ENCODE measurements at regions not wholly inside any gene's neighbourhood (a gene's known extent, or its start where the extent isn't known, plus 50 kb on each side); places are given as distances from the start of the nearest gene placed in this dataset.

DNA sequence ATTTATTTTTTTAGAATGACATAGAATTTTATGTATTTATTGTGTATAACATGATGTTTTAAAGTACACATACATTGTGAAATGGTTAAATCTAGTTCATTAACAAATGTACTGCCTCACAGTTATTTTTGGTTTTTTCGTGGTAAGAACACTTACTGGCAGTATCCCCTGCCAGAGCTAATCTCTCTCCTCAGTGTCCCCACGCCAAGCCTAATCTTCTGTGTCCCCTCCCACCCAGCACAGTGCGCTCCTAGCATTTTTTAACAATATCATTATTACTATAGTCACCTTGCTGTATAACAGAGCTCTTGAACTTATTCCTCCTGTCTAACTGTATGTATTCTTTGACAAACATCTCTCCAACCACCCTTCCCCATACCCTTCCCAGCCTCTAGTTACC is 333.2 kb downstream of the GABRB3 start:
- no peak for ATAC-seq
- ChIA-PET POLR2A (no interaction called here), RAD21 (ENCODE audit: low non-redundant PET in 1 of 2, low total read pairs in 2 of 2, uncharacterized antibody in 2 of 2, unreplicated experiment in 2 of 2) (no interaction called here), CTCF (no interaction called here)
- H3K9me2 ChIP-seq (ENCODE audit: insufficient read depth), result no peaks in the 10 kb centered on the region
- no TSS peak for BruUV-seq (replicated peaks)
- H3K36me3 ChIP-seq (ENCODE audit: control insufficient read depth in 1 of 2, insufficient read depth in 2 of 2, low read length in 2 of 2), result no peaks in the 10 kb centered on the region
- no peak overlapping the region for H3K4me2 ChIP-seq (ENCODE audit: low read length)
- no peak overlapping the region for H3K4me3 ChIP-seq (replicated peaks in 1 of 2; ENCODE audit: low read depth in 1 of 2, low read length in 2 of 2)
- H3K27ac ChIP-seq (ENCODE audit: low read depth, low read length), result no peak overlapping the region
- no peaks in the 10 kb centered on the region for H3K27me3 ChIP-seq (ENCODE audit: insufficient read depth, low read length)
- peaks cover 16 to 64% of the 10 kb centered on the region in 2 experiments; a peak in 3 of 4 replicates for H3K9me3 ChIP-seq (ENCODE audit: control insufficient read depth in 1 of 2, insufficient read depth in 1 of 2, low read depth in 1 of 2, low read length in 2 of 2)
- no peak for DNase-seq (ENCODE audit: low read depth, low spot score)
- no peaks in the 10 kb centered on the region for H4K20me1 ChIP-seq (ENCODE audit: insufficient read depth)
- TF ChIP-seq YY1 (IDR thresholded peaks at IDR 0.05; ENCODE audit: extremely low read depth, insufficient replicate concordance, low read depth, low read length) (no peak), TCF7L2 (IDR thresholded peaks at IDR 0.05; ENCODE audit: borderline replicate concordance, extremely low read depth, insufficient read depth, insufficient read length) (no peak), POLR2AphosphoS5 (IDR thresholded peaks at IDR 0.05; ENCODE audit: low read depth, low read length) (no peak), EGR1 (IDR thresholded peaks at IDR 0.05; ENCODE audit: low read depth) (no peak), ZNF274 (IDR thresholded peaks at IDR 0.05; ENCODE audit: low read depth, low read length) (no peak), SP1 (IDR thresholded peaks at IDR 0.05; ENCODE audit: low read depth) (no peak), CBX3 (IDR thresholded peaks at IDR 0.05; ENCODE audit: low read depth) (no peak), EZH2 (IDR thresholded peaks at IDR 0.05) (no peak), EZH2phosphoT487 (IDR thresholded peaks at IDR 0.05; ENCODE audit: borderline replicate concordance) (no peak), ZFX (IDR thresholded peaks at IDR 0.05) (no peak)
- TF ChIP-seq, protein P1, sequence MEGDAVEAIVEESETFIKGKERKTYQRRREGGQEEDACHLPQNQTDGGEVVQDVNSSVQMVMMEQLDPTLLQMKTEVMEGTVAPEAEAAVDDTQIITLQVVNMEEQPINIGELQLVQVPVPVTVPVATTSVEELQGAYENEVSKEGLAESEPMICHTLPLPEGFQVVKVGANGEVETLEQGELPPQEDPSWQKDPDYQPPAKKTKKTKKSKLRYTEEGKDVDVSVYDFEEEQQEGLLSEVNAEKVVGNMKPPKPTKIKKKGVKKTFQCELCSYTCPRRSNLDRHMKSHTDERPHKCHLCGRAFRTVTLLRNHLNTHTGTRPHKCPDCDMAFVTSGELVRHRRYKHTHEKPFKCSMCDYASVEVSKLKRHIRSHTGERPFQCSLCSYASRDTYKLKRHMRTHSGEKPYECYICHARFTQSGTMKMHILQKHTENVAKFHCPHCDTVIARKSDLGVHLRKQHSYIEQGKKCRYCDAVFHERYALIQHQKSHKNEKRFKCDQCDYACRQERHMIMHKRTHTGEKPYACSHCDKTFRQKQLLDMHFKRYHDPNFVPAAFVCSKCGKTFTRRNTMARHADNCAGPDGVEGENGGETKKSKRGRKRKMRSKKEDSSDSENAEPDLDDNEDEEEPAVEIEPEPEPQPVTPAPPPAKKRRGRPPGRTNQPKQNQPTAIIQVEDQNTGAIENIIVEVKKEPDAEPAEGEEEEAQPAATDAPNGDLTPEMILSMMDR (IDR thresholded peaks at IDR 0.05 in 2 of 3, conservative IDR thresholded peaks at IDR 0.05 in 1 of 3; ENCODE audit: borderline replicate concordance in 1 of 3, insufficient read depth in 1 of 3, low read depth in 2 of 3, low read length in 2 of 3), result no peak
- H3K79me2 ChIP-seq (ENCODE audit: insufficient read depth, low read length), result no peaks in the 10 kb centered on the region
- H2AFZ ChIP-seq (ENCODE audit: low read depth, low read length, poor library complexity, severe bottlenecking), result no peak overlapping the region
- intact Hi-C loops (cut with micrococcal nuclease), result no loop called here
- H3K4me1 ChIP-seq (ENCODE audit: control insufficient read depth in 1 of 2, insufficient read depth in 2 of 2, low read length in 2 of 2), result no peaks in the 10 kb centered on the region
- no peak overlapping the region for H3K9ac ChIP-seq (ENCODE audit: low read length)
